IPS DF 6.9 (cell line): ENCODE measurements at regions not wholly inside any gene's neighbourhood (a gene's known extent, or its start where the extent isn't known, plus 50 kb on each side); places are given as distances from the start of the nearest gene placed in this dataset.
A peak's percentile ranks its signal among the peaks of the same experiment; 100 is the strongest.

ENCODE experiments used
- DNase-seq: peaks from one replicate; pipeline ENCODE4 v3.0.0-alpha.2; 2013; ENCODE audit warnings: low read depth, low spot score
- H3K27ac ChIP-seq: one replicate; pipeline ENCODE4 v1.5.1; 2013; ENCODE audit warnings: low read length, control low read depth
- H3K27me3 ChIP-seq: 2 replicates; pipeline ENCODE4 v1.6.1; 2013; ENCODE audit warnings: mild to moderate bottlenecking, low read length; ENCODE audit not compliant: control insufficient read depth, insufficient read depth
- H3K36me3 ChIP-seq: 2 replicates; pipeline ENCODE4 v1.6.1; 2013; ENCODE audit warnings: low read length; ENCODE audit not compliant: control insufficient read depth, insufficient read depth
- H3K4me1 ChIP-seq: 2 replicates; pipeline ENCODE4 v1.6.1; 2013; ENCODE audit warnings: low read length; ENCODE audit not compliant: control insufficient read depth, insufficient read depth
- H3K4me3 ChIP-seq: 2 replicates; pipeline ENCODE4 v1.5.1; 2013; ENCODE audit warnings: mild to moderate bottlenecking, low read length
- H3K9me3 ChIP-seq: 2 replicates; pipeline ENCODE4 v1.6.1; 2013; ENCODE audit warnings: low read length, inconsistent platforms; ENCODE audit not compliant: control insufficient read depth, insufficient read depth
- WGBS: extraction: QIAGEN DNeasy Blood & Tissue Kit; methylation state at CpG from one replicate; pipeline ENCODE4 v1.1.7; 2013; ENCODE audit warnings: mixed read lengths, missing lambda C conversion rate; ENCODE audit not compliant: insufficient read length, insufficient coverage; 5-methylcytosine and 5-hydroxymethylcytosine counted together

GRCh38 chrX:22357621-22358020, 84.9 kb downstream of the CBLL2 start:
- H3K4me3 ChIP-seq: no peak overlapping the region
- DNase-seq: no peak
- no peaks in the 10 kb centered on the region for H3K36me3 ChIP-seq
- no peak overlapping the region for H3K27ac ChIP-seq
- WGBS: no CpG with 5 or more reads among the region's 2 CpGs
- no peaks in the 10 kb centered on the region for H3K27me3 ChIP-seq
- no peaks in the 10 kb centered on the region for H3K9me3 ChIP-seq
- H3K4me1 ChIP-seq: no peaks in the 10 kb centered on the region

GRCh38 chrX:22360129-22360528, 87.4 kb downstream of the CBLL2 start:
- Histone ChIP-seq H3K9me3 (no peaks in the 10 kb centered on the region), H3K4me1 (no peaks in the 10 kb centered on the region), H3K4me3 (no peak overlapping the region), H3K36me3 (no peaks in the 10 kb centered on the region), H3K27ac (no peak overlapping the region), H3K27me3 (no peaks in the 10 kb centered on the region)
- DNase-seq: no peak
- WGBS: no CpG with 5 or more reads among the region's 3 CpGs

- no peak for DNase-seq
- no peaks in the 10 kb centered on the region for H3K4me1 ChIP-seq
- WGBS: no CpG with 5 or more reads among the region's 3 CpGs
- H3K9me3 ChIP-seq: no peaks in the 10 kb centered on the region
- no peak overlapping the region for H3K27ac ChIP-seq
- no peaks in the 10 kb centered on the region for H3K36me3 ChIP-seq
- no peaks in the 10 kb centered on the region for H3K27me3 ChIP-seq
- H3K4me3 ChIP-seq: no peak overlapping the region
Observed at GRCh38 chrX:22365460-22365859, 92.7 kb downstream of the CBLL2 start.

GRCh38 chrX:22366166-22366702, 93.5 kb downstream of the CBLL2 start:
- Histone ChIP-seq H3K4me3 (no peak overlapping the region), H3K4me1 (no peaks in the 10 kb centered on the region), H3K27me3 (no peaks in the 10 kb centered on the region), H3K36me3 (no peaks in the 10 kb centered on the region), H3K27ac (no peak overlapping the region), H3K9me3 (no peaks in the 10 kb centered on the region)
- DNase-seq: no peak
- no CpG with 5 or more reads among the region's 1 CpG for WGBS

DNA sequence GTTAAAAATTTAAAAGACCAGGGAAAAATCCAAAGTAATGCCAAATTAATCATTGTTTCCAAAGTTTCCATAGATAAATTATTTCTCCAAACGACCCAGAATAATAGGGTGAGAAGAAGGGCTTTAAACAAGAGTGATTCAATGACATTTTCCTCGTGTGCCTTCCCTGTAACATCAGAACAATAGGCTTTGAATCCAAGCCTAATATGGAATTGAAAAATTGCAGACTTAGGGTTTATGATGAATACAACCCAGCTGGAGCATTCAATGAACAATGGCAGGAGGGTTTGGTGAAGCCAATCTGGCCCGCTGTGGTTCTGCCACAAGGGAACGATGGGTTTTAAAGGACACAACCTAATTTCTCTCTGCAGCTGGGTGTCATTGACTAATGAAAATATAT, 94.2 kb downstream of the CBLL2 start:
- Histone ChIP-seq H3K36me3 (no peaks in the 10 kb centered on the region), H3K27me3 (no peaks in the 10 kb centered on the region), H3K27ac (no peak overlapping the region), H3K4me3 (no peak overlapping the region), H3K9me3 (no peaks in the 10 kb centered on the region), H3K4me1 (no peaks in the 10 kb centered on the region)
- no CpG with 5 or more reads among the region's 4 CpGs for WGBS
- DNase-seq: no peak

DNA sequence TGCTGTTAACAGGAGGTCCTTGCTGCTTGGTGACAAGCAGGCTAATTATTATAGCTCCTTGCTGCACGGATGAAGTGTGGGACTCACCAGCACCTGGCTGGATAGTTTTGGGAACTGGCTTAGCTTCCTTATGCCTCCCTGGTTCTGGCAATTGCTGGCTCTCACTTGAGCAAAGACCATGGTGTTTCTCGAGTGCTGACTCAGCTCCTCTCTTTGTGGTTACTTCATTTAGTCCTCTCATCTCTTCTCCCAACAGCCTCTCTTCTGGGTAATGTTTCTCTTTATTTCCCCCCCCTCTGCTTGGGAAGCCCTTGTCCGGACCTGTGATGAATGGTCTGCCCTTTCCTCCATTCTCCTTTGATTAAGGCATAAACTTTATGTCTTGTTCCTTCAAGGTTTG, 100.4 kb downstream of the CBLL2 start:
- Histone ChIP-seq H3K9me3 (no peaks in the 10 kb centered on the region), H3K36me3 (no peaks in the 10 kb centered on the region), H3K27me3 (no peaks in the 10 kb centered on the region), H3K4me1 (no peaks in the 10 kb centered on the region), H3K4me3 (no peak overlapping the region), H3K27ac (no peak overlapping the region)
- no CpG with 5 or more reads among the region's 3 CpGs for WGBS
- DNase-seq: no peak

DNA sequence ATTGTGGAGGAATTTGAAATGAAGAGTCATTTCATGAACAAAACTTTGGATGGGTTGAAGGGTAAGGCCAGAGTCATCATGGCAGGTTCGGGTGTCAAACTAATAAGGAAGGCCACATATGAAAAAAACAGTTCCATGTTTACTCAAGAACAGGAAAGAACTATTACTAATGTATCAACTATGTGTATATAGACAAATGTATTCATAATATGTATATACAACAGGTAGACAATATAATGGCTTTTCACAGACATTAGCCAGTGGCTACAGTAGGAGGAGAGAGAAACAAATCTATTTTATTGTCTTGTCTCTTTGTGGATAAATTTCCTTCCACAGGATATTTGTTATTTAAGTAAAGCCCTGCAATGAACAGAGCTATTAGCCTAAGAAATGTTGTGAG, 101.1 kb downstream of the CBLL2 start:
- no peak for DNase-seq
- WGBS: no CpG with 5 or more reads among the region's 1 CpG

GRCh38 chrX:22376369-22376768, 103.7 kb downstream of the CBLL2 start:
- no peak for DNase-seq
- no peaks in the 10 kb centered on the region for H3K9me3 ChIP-seq
- H3K27me3 ChIP-seq: no peaks in the 10 kb centered on the region
- WGBS: no CpG with 5 or more reads among the region's 2 CpGs
- no peak overlapping the region for H3K27ac ChIP-seq
- H3K4me3 ChIP-seq: no peak overlapping the region
- no peaks in the 10 kb centered on the region for H3K36me3 ChIP-seq
- H3K4me1 ChIP-seq: no peaks in the 10 kb centered on the region

More for the DNA sequence above, 101.1 kb downstream of the CBLL2 start:
- Histone ChIP-seq H3K4me1 (no peaks in the 10 kb centered on the region), H3K27ac (no peak overlapping the region), H3K4me3 (no peak overlapping the region), H3K9me3 (no peaks in the 10 kb centered on the region), H3K27me3 (no peaks in the 10 kb centered on the region), H3K36me3 (no peaks in the 10 kb centered on the region)

DNA sequence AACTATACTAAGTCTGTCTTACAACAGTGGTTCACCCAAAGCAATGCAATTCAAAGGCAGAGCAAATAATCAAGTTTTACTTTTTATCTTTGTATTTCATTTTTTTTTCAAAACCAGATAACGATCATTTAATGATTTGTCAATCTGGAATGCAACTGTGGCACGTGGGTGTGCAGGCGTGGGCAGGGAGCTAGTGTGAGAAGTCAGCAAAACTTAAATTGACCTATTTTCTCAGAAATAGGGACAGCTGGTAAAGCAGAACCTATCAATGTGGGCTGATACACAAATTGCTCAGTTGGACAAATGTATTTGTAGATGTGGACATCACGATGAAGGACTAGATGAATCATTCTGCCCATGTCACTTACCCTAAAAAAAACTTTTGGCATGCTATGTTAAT, 105.6 kb downstream of the CBLL2 start:
- Histone ChIP-seq H3K9me3 (no peaks in the 10 kb centered on the region), H3K4me3 (no peak overlapping the region), H3K27ac (no peak overlapping the region), H3K36me3 (no peaks in the 10 kb centered on the region), H3K4me1 (no peaks in the 10 kb centered on the region), H3K27me3 (no peaks in the 10 kb centered on the region)
- WGBS: no CpG with 5 or more reads among the region's 4 CpGs
- no peak for DNase-seq

DNA sequence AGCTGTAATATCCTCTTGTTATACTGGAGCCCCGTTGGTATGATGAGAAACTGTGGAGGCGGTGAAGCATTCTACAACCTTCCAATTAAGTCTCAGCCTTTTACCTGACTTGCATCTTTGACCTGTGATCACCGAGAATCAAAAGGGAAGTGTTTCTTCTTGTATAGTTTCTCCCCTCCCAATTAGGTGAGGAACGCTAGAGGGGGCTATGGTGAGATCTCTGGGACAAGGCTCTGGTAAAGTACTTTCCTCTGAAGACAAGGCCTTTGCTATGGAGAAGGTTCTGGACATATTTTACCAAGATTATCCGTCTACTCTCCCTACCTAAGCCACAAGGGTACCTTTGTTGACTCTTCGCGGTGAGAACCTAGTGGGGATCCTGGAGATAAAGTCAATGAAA, 111.3 kb downstream of the CBLL2 start:
- no peak overlapping the region for H3K4me3 ChIP-seq
- DNase-seq: peak; percentile 0
- H3K27me3 ChIP-seq: no peaks in the 10 kb centered on the region
- H3K9me3 ChIP-seq: no peaks in the 10 kb centered on the region
- H3K4me1 ChIP-seq: no peaks in the 10 kb centered on the region
- H3K27ac ChIP-seq: no peak overlapping the region
- no peaks in the 10 kb centered on the region for H3K36me3 ChIP-seq
- no CpG with 5 or more reads among the region's 7 CpGs for WGBS

DNA sequence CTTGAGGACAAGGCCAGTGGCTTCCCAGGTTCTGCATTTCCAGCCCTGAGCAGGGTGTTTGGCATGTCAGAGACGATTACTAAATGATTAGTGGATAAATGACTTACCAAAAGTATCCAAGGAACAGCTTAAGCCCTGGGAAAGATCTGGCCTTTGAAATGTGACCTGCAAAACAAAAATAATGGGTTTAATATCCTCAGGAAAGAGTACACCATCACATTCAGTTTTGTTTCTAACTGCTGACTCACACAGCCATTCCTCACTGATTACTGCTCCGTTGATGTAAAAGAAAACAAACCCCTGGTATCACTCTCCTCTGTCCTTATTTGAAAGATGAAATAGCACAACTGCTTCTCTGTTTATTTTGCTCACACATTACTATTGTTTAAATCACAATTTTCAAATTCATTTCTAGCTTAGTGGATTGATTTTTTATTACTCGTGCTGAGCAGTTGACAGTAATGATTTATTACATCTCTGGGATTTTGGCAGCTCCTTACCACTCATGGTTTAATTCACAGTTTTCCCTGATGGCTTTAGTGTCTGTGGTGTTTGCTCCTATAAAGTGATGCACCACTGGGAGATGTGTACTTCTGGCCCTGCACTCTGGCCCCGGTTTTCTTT, 117.0 kb downstream of the CBLL2 start:
- no peak for DNase-seq
- H3K9me3 ChIP-seq: no peaks in the 10 kb centered on the region
- no peaks in the 10 kb centered on the region for H3K36me3 ChIP-seq
- H3K4me3 ChIP-seq: no peak overlapping the region
- no peak overlapping the region for H3K27ac ChIP-seq
- H3K27me3 ChIP-seq: no peaks in the 10 kb centered on the region
- no peaks in the 10 kb centered on the region for H3K4me1 ChIP-seq
- no CpG with 5 or more reads among the region's 4 CpGs for WGBS
